B cell (primary cell): ENCODE measurements at regions not wholly inside any gene's neighbourhood (a gene's known extent, or its start where the extent isn't known, plus 50 kb on each side); places are given as distances from the start of the nearest gene placed in this dataset.

Experiments used
- ATAC-seq: fragments of 200-7000 bp; cut with Tn5 transposase; one replicate; pipeline ENCODE4 v1.10.0; 2021; ENCODE audit warnings: low read depth, mild to moderate bottlenecking, moderate number of reproducible peaks, moderate library complexity
- CTCF ChIA-PET: fragments of 350-600 bp; sonication (Branson Sonifier 250); formaldehyde crosslinking; loops from one replicate; lab custom pipeline; 2021; ENCODE audit warnings: antibody characterized with exemption, inconsistent platforms; lab: Charles Lee
- POLR2A ChIA-PET: fragments of 350-600 bp; sonication (Branson Sonifier 250); formaldehyde crosslinking; loops from one replicate; lab custom pipeline; 2021; ENCODE audit warnings: antibody characterized with exemption; lab: Charles Lee
- DNase-seq: peaks from one replicate; pipeline ENCODE4 v3.0.0; 2013
- H2AFZ ChIP-seq: 2 replicates; pipeline ENCODE4 v1.6.1; 2012; ENCODE audit warnings: mild to moderate bottlenecking, low read depth, low read length; ENCODE audit not compliant: insufficient read depth, poor library complexity, severe bottlenecking
- H3K27ac ChIP-seq, 2 donors: 1 replicate in 1 of 2; 2 replicates in 1 of 2; pipeline ENCODE4 v1.5.1; 2012 to 2013; ENCODE audit warnings: low read length in 2 of 2, mild to moderate bottlenecking in 2 of 2, moderate library complexity in 1 of 2
- H3K27me3 ChIP-seq, 4 experiments: fragments of 200-600 bp in 1 of 4; sonication (generic) in 1 of 4; replicated peaks in 1 of 4; 1 replicate in 2 of 4; 2 replicates in 2 of 4; pipeline versions ENCODE4 v1.6.1 to v1.7.0; 2013 to 2016; ENCODE audit warnings: low read length in 3 of 4, mild to moderate bottlenecking in 2 of 4, mixed read lengths in 1 of 4, moderate library complexity in 1 of 4; ENCODE audit not compliant: insufficient read depth in 4 of 4, control insufficient read depth in 3 of 4; ENCODE audit errors: control extremely low read depth in 1 of 4
- H3K36me3 ChIP-seq, 2 experiments: replicated peaks in 1 of 2; 1 replicate in 1 of 2; 2 replicates in 1 of 2; pipeline versions ENCODE4 v1.6.1 to v1.7.1; 2013; ENCODE audit warnings: low read length in 1 of 2; ENCODE audit not compliant: insufficient read depth in 2 of 2, control insufficient read depth in 1 of 2; ENCODE audit errors: control extremely low read depth in 1 of 2, extremely low read depth in 1 of 2
- H3K4me1 ChIP-seq, 2 donors: fragments of 200-600 bp in 1 of 2; sonication (generic) in 1 of 2; 1 replicate in 1 of 2; 2 replicates in 1 of 2; pipeline versions ENCODE4 v1.5.1 to v1.6.1; 2013 to 2017; ENCODE audit warnings: low read length in 2 of 2; ENCODE audit not compliant: control insufficient read depth in 2 of 2, insufficient read depth in 2 of 2
- H3K4me2 ChIP-seq: replicated peaks from 2 replicates; pipeline ENCODE3; 2012; ENCODE audit warnings: mild to moderate bottlenecking, low read depth, low read length; ENCODE audit not compliant: poor library complexity, severe bottlenecking
- H3K4me3 ChIP-seq, 5 experiments: fragments of 200-600 bp in 1 of 5; sonication (generic) in 1 of 5; 1 replicate in 3 of 5; 2 replicates in 2 of 5; pipeline versions ENCODE4 v1.5.1 to v1.7.0; 2011 to 2016; ENCODE audit warnings: low read length in 4 of 5, mild to moderate bottlenecking in 4 of 5, low read depth in 2 of 5, control low read depth in 1 of 5, moderate library complexity in 1 of 5; ENCODE audit not compliant: insufficient read depth in 1 of 5; ENCODE audit errors: control extremely low read depth in 1 of 5, extremely low read depth in 1 of 5
- H3K79me2 ChIP-seq: fragments of 200-600 bp; sonication (generic); one replicate; pipeline ENCODE4 v1.6.0; 2016; ENCODE audit warnings: low read length; ENCODE audit not compliant: control insufficient read depth, insufficient read depth
- H3K9ac ChIP-seq: fragments of 200-600 bp; sonication (generic); 2 replicates; pipeline ENCODE4 v1.6.1; 2017; ENCODE audit warnings: mild to moderate bottlenecking, low read length, moderate library complexity
- H3K9me3 ChIP-seq, 3 donors: one replicate each; pipeline versions ENCODE4 v1.6.1 to v1.7.1; 2013; ENCODE audit warnings: low read length in 2 of 3; ENCODE audit not compliant: control insufficient read depth in 2 of 3, insufficient read depth in 1 of 3; ENCODE audit errors: control extremely low read depth in 1 of 3
- H4K20me1 ChIP-seq: 2 replicates; pipeline ENCODE4 v1.6.0; 2012; ENCODE audit warnings: mild to moderate bottlenecking, low read length; ENCODE audit not compliant: insufficient read depth, control insufficient read depth, poor library complexity, severe bottlenecking
- H3K27ac Mint-ChIP-seq: one replicate; pipeline ENCODE4 v1.8.0; 2021; ENCODE audit warnings: mixed read lengths
- H3K27me3 Mint-ChIP-seq: one replicate; pipeline ENCODE4 v1.8.0; 2021; ENCODE audit warnings: mixed read lengths
- H3K4me1 Mint-ChIP-seq: one replicate; pipeline ENCODE4 v1.8.0; 2021; ENCODE audit warnings: mixed read lengths
- H3K4me3 Mint-ChIP-seq: one replicate; pipeline ENCODE4 v1.8.0; 2021; ENCODE audit warnings: mixed read lengths
- H3K9me3 Mint-ChIP-seq: one replicate; pipeline ENCODE4 v1.8.0; 2022; ENCODE audit warnings: mixed read lengths; ENCODE audit not compliant: insufficient read depth
- CTCF ChIP-seq: fragments of 200-600 bp; IDR thresholded peaks from one replicate; pipeline ENCODE4 v1.8.0; 2022; ENCODE audit warnings: antibody characterized with exemption, mild to moderate bottlenecking
- EZH2 ChIP-seq: IDR thresholded peaks from 2 replicates; pipeline ENCODE4 v1.6.1; 2012; ENCODE audit warnings: borderline replicate concordance, low read depth, mild to moderate bottlenecking, moderate library complexity, low read length; ENCODE audit not compliant: insufficient read depth, poor library complexity, severe bottlenecking
- WGBS: methylation state at CpG from one replicate; pipeline ENCODE4 v1.1.5; 2013; ENCODE audit warnings: missing lambda C conversion rate; ENCODE audit not compliant: insufficient coverage; 5-methylcytosine and 5-hydroxymethylcytosine counted together
- intact Hi-C: fragments of 100-400 bp; cut with micrococcal nuclease; formaldehyde crosslinking; loops from one replicate; pipeline ENCODE4 v1.10.0; 2022

DNA sequence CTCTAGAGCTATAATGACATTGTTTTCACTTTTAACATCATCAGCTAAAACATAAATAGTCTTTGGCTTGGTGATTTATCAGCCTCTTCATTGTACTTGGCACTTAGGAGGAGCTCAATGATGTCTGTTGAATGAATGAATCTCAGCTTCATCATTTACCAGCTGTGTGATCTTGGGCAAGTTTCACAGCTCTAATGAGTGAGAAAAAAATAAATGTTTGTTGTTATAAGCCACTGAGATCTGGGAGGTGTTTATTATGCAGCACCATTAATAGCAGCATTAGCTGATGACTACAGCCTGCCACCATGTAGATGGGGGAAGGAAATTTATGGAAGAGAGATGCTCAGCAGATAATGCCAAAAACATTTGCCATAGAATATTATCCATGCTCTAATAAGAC, 63.6 kb upstream of the C1QTNF7 start:
- intact Hi-C loops, result no loop called here
- Histone ChIP-seq H3K36me3 (no peaks in the 10 kb centered on the region), H2AFZ (no peak overlapping the region), H3K9me3 (peaks cover 0 to 2% (median 0%) of the 10 kb centered on the region in 3 donors), H4K20me1 (no peaks in the 10 kb centered on the region), H3K79me2 (no peaks in the 10 kb centered on the region), H3K4me1 (no peaks in the 10 kb centered on the region), H3K27ac (no peak overlapping the region), H3K4me2 (no peak overlapping the region), H3K9ac (no peak overlapping the region), H3K27me3 (no peaks in the 10 kb centered on the region), H3K4me3 (no peak overlapping the region)
- no peak for TF ChIP-seq CTCF
- ATAC-seq (no peak), DNase-seq (no peak)
- H3K4me1 Mint-ChIP-seq, result peaks cover 2% of the 10 kb centered on the region
- no peak overlapping the region for H3K4me3 Mint-ChIP-seq
- CTCF ChIA-PET, result no interaction called here
- POLR2A ChIA-PET, result no interaction called here
- H3K27ac Mint-ChIP-seq, result no peak overlapping the region
- peaks cover 6% of the 10 kb centered on the region for H3K27me3 Mint-ChIP-seq
- no peaks in the 10 kb centered on the region for H3K9me3 Mint-ChIP-seq

DNA sequence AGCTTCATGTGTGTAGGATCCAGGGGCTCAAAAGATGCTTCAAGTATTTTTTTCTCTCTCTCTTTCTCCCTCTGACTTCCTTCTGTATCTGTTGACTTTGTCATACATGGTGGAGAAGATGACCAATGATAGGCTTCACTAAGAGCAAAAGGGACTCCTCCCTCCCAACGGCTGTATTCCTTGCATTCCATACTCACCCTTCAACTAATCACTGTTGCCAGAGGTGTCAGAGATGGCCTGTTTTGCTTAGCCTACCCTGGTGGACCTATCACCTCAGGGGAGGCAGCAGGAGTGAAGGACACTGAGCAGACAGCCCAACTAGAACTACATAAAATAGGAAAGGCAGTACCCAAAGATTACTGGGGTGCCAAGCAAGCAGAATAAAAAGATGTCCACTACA, 62.2 kb upstream of the C1QTNF7 start:
- ATAC-seq, result no peak
- DNase-seq, result no peak
- no peaks in the 10 kb centered on the region for H3K4me1 ChIP-seq
- Mint-ChIP-seq H3K27ac (no peak overlapping the region), H3K4me3 (no peak overlapping the region), H3K4me1 (peaks cover 2% of the 10 kb centered on the region), H3K9me3 (no peaks in the 10 kb centered on the region), H3K27me3 (peaks cover 6% of the 10 kb centered on the region)
- intact Hi-C loops, result no loop called here
- ChIA-PET POLR2A (no interaction called here), CTCF (no interaction called here)
- no peaks in the 10 kb centered on the region for H3K9me3 ChIP-seq
- H3K27ac ChIP-seq, result no peak overlapping the region
- H4K20me1 ChIP-seq, result no peaks in the 10 kb centered on the region
- no peaks in the 10 kb centered on the region for H3K36me3 ChIP-seq
- no peaks in the 10 kb centered on the region for H3K27me3 ChIP-seq
- no peak overlapping the region for H3K4me2 ChIP-seq
- H3K4me3 ChIP-seq, result no peak overlapping the region
- no peak overlapping the region for H3K9ac ChIP-seq
- WGBS, result 100% methylated on average over 1 of the region's 1 CpG
- TF ChIP-seq CTCF (no peak), EZH2 (no peak)
- H3K79me2 ChIP-seq, result no peaks in the 10 kb centered on the region
- H2AFZ ChIP-seq, result no peak overlapping the region
